Endothelial cell of umbilical vein (primary cell): ENCODE measurements at regions not wholly inside any gene's neighbourhood (a gene's known extent, or its start where the extent isn't known, plus 50 kb on each side); places are given as distances from the start of the nearest gene placed in this dataset.

ENCODE experiments used
- BruUV-seq: library from RNA; stranded (reverse); fragments of 400-500 nt; replicated peaks from 2 replicates; lab custom pipeline; 2021; lab: Mats Ljungman, UMichigan
- CTCF ChIA-PET: fragments of 300-600, 350-600 bp; sonication (Branson Sonifier 250); formaldehyde crosslinking; loops from one replicate; lab custom pipeline; 2021; ENCODE audit warnings: antibody characterized with exemption, inconsistent platforms; lab: Charles Lee
- POLR2A ChIA-PET: fragments of 300-600, 350-600 bp; sonication (Branson Sonifier 250); formaldehyde crosslinking; loops from one replicate; lab custom pipeline; 2021; ENCODE audit warnings: antibody characterized with exemption, inconsistent platforms; lab: Charles Lee
- DNase-seq: peaks from one replicate; pipeline ENCODE4 v3.0.0-alpha.2; 2011; ENCODE audit warnings: low read depth, low spot score
- FAIRE-seq: peaks from 2 replicates; lab custom pipeline; 2011; peaks lifted over from hg19 to GRCh38; lab: Jason Lieb, UNC
- H2AFZ ChIP-seq: 2 replicates; pipeline ENCODE4 v1.6.0; 2012; ENCODE audit warnings: low read depth, low read length, control low read depth, inconsistent platforms
- H3K27ac ChIP-seq: 2 replicates; pipeline ENCODE4 v1.5.1; 2011; ENCODE audit warnings: low read depth, mild to moderate bottlenecking, control low read depth, low read length, moderate library complexity; ENCODE audit not compliant: insufficient read depth
- H3K27me3 ChIP-seq, 2 experiments: 2 replicates each; pipeline versions ENCODE4 v1.6.0 to v1.6.1; 2011; ENCODE audit warnings: low read length in 2 of 2, mixed read lengths in 1 of 2; ENCODE audit not compliant: control insufficient read depth in 2 of 2, insufficient read depth in 2 of 2
- H3K36me3 ChIP-seq, 2 experiments: 2 replicates in 1 of 2; 3 replicates in 1 of 2; pipeline ENCODE4 v1.5.1; 2011; ENCODE audit warnings: low read length in 2 of 2, mild to moderate bottlenecking in 1 of 2, moderate library complexity in 1 of 2; ENCODE audit not compliant: control insufficient read depth in 2 of 2, insufficient read depth in 2 of 2; ENCODE audit errors: extremely low read depth in 1 of 2
- H3K4me1 ChIP-seq: 3 replicates; pipeline ENCODE4 v1.5.1; 2011; ENCODE audit warnings: mild to moderate bottlenecking, low read length; ENCODE audit not compliant: control insufficient read depth, insufficient read depth; ENCODE audit errors: extremely low read depth
- H3K4me2 ChIP-seq: 2 replicates; pipeline ENCODE4 v1.6.1; 2011; ENCODE audit warnings: low read length, control low read depth, mixed read lengths; ENCODE audit not compliant: insufficient read depth
- H3K4me3 ChIP-seq, 3 experiments: fragments of 200-600 bp in 1 of 3; sonication (generic), shearing (Covaris generic) in 1 of 3; replicated peaks in 1 of 3; 2 replicates each; pipeline ENCODE4 v1.5.1; 2011 to 2016; ENCODE audit warnings: control low read depth in 3 of 3, low read length in 3 of 3, mild to moderate bottlenecking in 2 of 3, inconsistent platforms in 1 of 3, low read depth in 1 of 3, moderate library complexity in 1 of 3; ENCODE audit not compliant: insufficient read depth in 1 of 3
- H3K79me2 ChIP-seq: 2 replicates; pipeline ENCODE4 v1.6.0; 2012; ENCODE audit warnings: low read length, inconsistent platforms; ENCODE audit not compliant: control insufficient read depth, insufficient read depth
- H3K9ac ChIP-seq: replicated peaks from 2 replicates; pipeline ENCODE3; 2011; ENCODE audit warnings: low read length, control low read depth; ENCODE audit not compliant: insufficient read depth; ENCODE audit errors: extremely low read depth
- H3K9me1 ChIP-seq: replicated peaks from 3 replicates; pipeline ENCODE4 v1.6.0; 2011; ENCODE audit warnings: mild to moderate bottlenecking, low read length; ENCODE audit not compliant: control insufficient read depth, insufficient read depth; ENCODE audit errors: extremely low read depth
- H3K9me3 ChIP-seq: replicated peaks from 2 replicates; pipeline ENCODE4 v1.5.1; 2012; ENCODE audit warnings: low read length, inconsistent platforms; ENCODE audit not compliant: control insufficient read depth, insufficient read depth
- H4K20me1 ChIP-seq: replicated peaks from 2 replicates; pipeline ENCODE3; 2011; ENCODE audit warnings: mild to moderate bottlenecking, low read length; ENCODE audit not compliant: control insufficient read depth, insufficient read depth; ENCODE audit errors: extremely low read depth
- EZH2 ChIP-seq: IDR thresholded peaks from 2 replicates; pipeline ENCODE4 v1.6.1; 2012; ENCODE audit warnings: borderline replicate concordance, low read depth, mild to moderate bottlenecking, moderate library complexity, low read length, inconsistent platforms; ENCODE audit not compliant: severe bottlenecking
- FOS ChIP-seq: IDR thresholded peaks from 2 replicates; pipeline ENCODE4 v1.6.1; 2011; ENCODE audit warnings: mild to moderate bottlenecking, low read length, moderate library complexity, borderline replicate concordance; ENCODE audit not compliant: insufficient read depth
- GATA2 ChIP-seq: IDR thresholded peaks from 2 replicates; pipeline ENCODE4 v1.7.0; 2011; ENCODE audit warnings: low read depth, mild to moderate bottlenecking, moderate library complexity, mixed read lengths, low read length; ENCODE audit not compliant: insufficient read length, insufficient read depth
- JUN ChIP-seq: IDR thresholded peaks from 2 replicates; pipeline ENCODE4 v1.6.1; 2011; ENCODE audit warnings: borderline replicate concordance, low read depth; ENCODE audit not compliant: insufficient read length, insufficient read depth
- MYC ChIP-seq: IDR thresholded peaks from one replicate; pipeline ENCODE4 v1.6.1; 2011; ENCODE audit warnings: mild to moderate bottlenecking, low read depth, low read length
- POLR2A ChIP-seq: IDR thresholded peaks from 2 replicates; pipeline ENCODE4 v1.6.1; 2012; ENCODE audit warnings: low read depth, mild to moderate bottlenecking, control low read depth, low read length
- POLR2AphosphoS5 ChIP-seq: IDR thresholded peaks from 2 replicates; pipeline ENCODE4 v1.6.1; 2012; ENCODE audit warnings: low read depth, mild to moderate bottlenecking, control low read depth, low read length, moderate library complexity; ENCODE audit not compliant: insufficient read depth
- dilution Hi-C: fragments of 300-500 bp; cut with MboI; formaldehyde crosslinking; loops from one replicate; pipeline ENCODE4 v1.15.0; 2019; ENCODE audit warnings: low sequenced_read_pairs; ENCODE audit not compliant: extremely low pct_ligation_motif_present
- intact Hi-C: fragments of 100-400 bp; cut with micrococcal nuclease; formaldehyde crosslinking; loops from one replicate; pipeline ENCODE4 v1.10.0; 2022
- TF ChIP-seq, protein P1 (sequence below), 2 donors: IDR thresholded peaks; 1 replicate in 1 of 2; 2 replicates in 1 of 2; pipeline ENCODE4 v1.5.1; 2011; ENCODE audit warnings: low read length in 2 of 2, mild to moderate bottlenecking in 2 of 2, moderate library complexity in 2 of 2, control low read depth in 1 of 2, inconsistent platforms in 1 of 2, low read depth in 1 of 2; ENCODE audit not compliant: insufficient read depth in 1 of 2; ENCODE audit errors: extremely low read depth in 1 of 2
- TF ChIP-seq, protein P2 (sequence below): IDR thresholded peaks from 2 replicates; pipeline ENCODE4 v1.6.1; 2011; ENCODE audit not compliant: insufficient read depth, insufficient read length

DNA sequence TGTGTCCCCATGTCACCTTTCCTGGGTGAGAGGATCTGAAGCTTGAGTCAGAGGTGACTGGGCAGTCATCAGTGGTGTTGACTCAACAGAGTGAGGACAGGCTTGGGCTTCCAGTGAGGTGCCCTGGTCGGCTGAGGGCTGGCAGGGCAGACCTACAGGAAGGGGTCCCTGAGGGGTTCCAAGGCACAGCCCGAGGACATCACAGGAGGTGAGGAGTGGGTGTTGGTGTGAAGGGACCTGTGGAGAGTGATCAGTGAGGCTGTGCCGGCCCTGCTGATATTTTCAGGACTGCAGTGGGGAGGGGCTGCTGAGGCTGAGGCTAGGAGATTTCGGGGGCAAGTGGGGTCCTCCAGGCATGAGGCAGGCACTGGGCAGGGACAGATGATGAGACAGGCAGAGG is 545.5 kb downstream of the TCERG1L start:
- no peaks in the 10 kb centered on the region for H4K20me1 ChIP-seq
- BruUV-seq: no TSS peak
- DNase-seq (no peak), FAIRE-seq (no peak)
- no peaks in the 10 kb centered on the region for H3K36me3 ChIP-seq
- H3K79me2 ChIP-seq: no peaks in the 10 kb centered on the region
- H3K9me1 ChIP-seq: no peaks in the 10 kb centered on the region
- no peak overlapping the region for H3K4me2 ChIP-seq
- dilution Hi-C loops (no loop called here), intact Hi-C loops (no loop called here)
- ChIA-PET POLR2A (no interaction called here), CTCF (no interaction called here)
- H3K9me3 ChIP-seq: peaks cover 11% of the 10 kb centered on the region
- no peaks in the 10 kb centered on the region for H3K27me3 ChIP-seq
- H3K4me3 ChIP-seq: no peak overlapping the region
- H3K27ac ChIP-seq: no peak overlapping the region
- no peak overlapping the region for H2AFZ ChIP-seq
- TF ChIP-seq FOS: no peak
- no peak for TF ChIP-seq POLR2AphosphoS5
- no peak for TF ChIP-seq MYC
- TF ChIP-seq, protein P1, sequence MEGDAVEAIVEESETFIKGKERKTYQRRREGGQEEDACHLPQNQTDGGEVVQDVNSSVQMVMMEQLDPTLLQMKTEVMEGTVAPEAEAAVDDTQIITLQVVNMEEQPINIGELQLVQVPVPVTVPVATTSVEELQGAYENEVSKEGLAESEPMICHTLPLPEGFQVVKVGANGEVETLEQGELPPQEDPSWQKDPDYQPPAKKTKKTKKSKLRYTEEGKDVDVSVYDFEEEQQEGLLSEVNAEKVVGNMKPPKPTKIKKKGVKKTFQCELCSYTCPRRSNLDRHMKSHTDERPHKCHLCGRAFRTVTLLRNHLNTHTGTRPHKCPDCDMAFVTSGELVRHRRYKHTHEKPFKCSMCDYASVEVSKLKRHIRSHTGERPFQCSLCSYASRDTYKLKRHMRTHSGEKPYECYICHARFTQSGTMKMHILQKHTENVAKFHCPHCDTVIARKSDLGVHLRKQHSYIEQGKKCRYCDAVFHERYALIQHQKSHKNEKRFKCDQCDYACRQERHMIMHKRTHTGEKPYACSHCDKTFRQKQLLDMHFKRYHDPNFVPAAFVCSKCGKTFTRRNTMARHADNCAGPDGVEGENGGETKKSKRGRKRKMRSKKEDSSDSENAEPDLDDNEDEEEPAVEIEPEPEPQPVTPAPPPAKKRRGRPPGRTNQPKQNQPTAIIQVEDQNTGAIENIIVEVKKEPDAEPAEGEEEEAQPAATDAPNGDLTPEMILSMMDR (IDR thresholded peaks at IDR 0.05; ENCODE audit: extremely low read depth in 1 of 2, insufficient read depth in 1 of 2, low read depth in 1 of 2, low read length in 2 of 2): no peak
- TF ChIP-seq GATA2: no peak
- TF ChIP-seq, protein P2, sequence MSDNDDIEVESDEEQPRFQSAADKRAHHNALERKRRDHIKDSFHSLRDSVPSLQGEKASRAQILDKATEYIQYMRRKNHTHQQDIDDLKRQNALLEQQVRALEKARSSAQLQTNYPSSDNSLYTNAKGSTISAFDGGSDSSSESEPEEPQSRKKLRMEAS: no peak
- TF ChIP-seq JUN: no peak
- TF ChIP-seq EZH2: no peak
- TF ChIP-seq POLR2A: no peak
- no peak overlapping the region for H3K9ac ChIP-seq
- H3K4me1 ChIP-seq: no peaks in the 10 kb centered on the region
